HepG2 (cell line): ENCODE measurements at regions not wholly inside any gene's neighbourhood (a gene's known extent, or its start where the extent isn't known, plus 50 kb on each side); places are given as distances from the start of the nearest gene placed in this dataset.

ENCODE experiments used
- ADNP ChIP-seq: sonication (generic); formaldehyde crosslinking; IDR thresholded peaks from 2 replicates; pipeline ENCODE4 v1.4.0; 2020; ENCODE audit warnings: missing genetic modification reagents
- AKAP8 ChIP-seq: sonication (generic); formaldehyde crosslinking; IDR thresholded peaks from 2 replicates; pipeline ENCODE4 v1.5.1; 2020; ENCODE audit warnings: mild to moderate bottlenecking, missing genetic modification reagents
- ELF4 ChIP-seq: sonication (generic); formaldehyde crosslinking; IDR thresholded peaks from 2 replicates; pipeline ENCODE4 v1.5.0; 2020; ENCODE audit warnings: missing genetic modification reagents, mild to moderate bottlenecking, moderate library complexity, borderline replicate concordance
- KLF13 ChIP-seq: sonication (generic); formaldehyde crosslinking; IDR thresholded peaks from 2 replicates; pipeline ENCODE4 v1.4.0; 2020; ENCODE audit warnings: mild to moderate bottlenecking, missing genetic modification reagents
- MEF2D ChIP-seq: sonication (generic); formaldehyde crosslinking; IDR thresholded peaks from 2 replicates; pipeline ENCODE4 v1.5.1; 2020; ENCODE audit warnings: mild to moderate bottlenecking, missing genetic modification reagents
- PAWR ChIP-seq: sonication (generic); formaldehyde crosslinking; IDR thresholded peaks from 2 replicates; pipeline ENCODE4 v1.4.0; 2020; ENCODE audit warnings: missing genetic modification reagents, mild to moderate bottlenecking, borderline replicate concordance
- SIN3B ChIP-seq: fragments of 150-350 bp; IDR thresholded peaks from 2 replicates; pipeline ENCODE4 v1.6.1; 2014; ENCODE audit warnings: low read length
- SNRNP70 ChIP-seq: fragments of 200-400 bp; formaldehyde crosslinking; IDR thresholded peaks from 2 replicates; pipeline ENCODE4 v1.6.1; 2017; ENCODE audit warnings: mild to moderate bottlenecking, low read depth, low read length, moderate library complexity
- TOE1 ChIP-seq: sonication (generic); formaldehyde crosslinking; IDR thresholded peaks from 2 replicates; pipeline ENCODE4 v1.4.0; 2020; ENCODE audit warnings: mild to moderate bottlenecking, missing genetic modification reagents
- ZIK1 ChIP-seq: sonication (generic); formaldehyde crosslinking; IDR thresholded peaks from 2 replicates; pipeline ENCODE4 v1.5.0; 2020; ENCODE audit warnings: mild to moderate bottlenecking, low read depth, missing genetic modification reagents, borderline replicate concordance
- ZMYM3 ChIP-seq: sonication (generic); formaldehyde crosslinking; IDR thresholded peaks from 2 replicates; pipeline ENCODE4 v1.5.1; 2020; ENCODE audit warnings: mild to moderate bottlenecking, missing genetic modification reagents
- ZMYM4 ChIP-seq: sonication (generic); formaldehyde crosslinking; IDR thresholded peaks from 2 replicates; pipeline ENCODE4 v1.8.1; 2023; ENCODE audit warnings: mild to moderate bottlenecking, missing genetic modification reagents
- ZNF24 ChIP-seq: fragments of 450-650 bp; IDR thresholded peaks from 2 replicates; pipeline ENCODE4 v1.6.1; 2017; ENCODE audit warnings: antibody characterized with exemption, mild to moderate bottlenecking
- ZNF251 ChIP-seq: sonication (generic); formaldehyde crosslinking; IDR thresholded peaks from 2 replicates; pipeline ENCODE4 v1.9.0; 2021; ENCODE audit warnings: mild to moderate bottlenecking, missing genetic modification reagents
- ZNF34 ChIP-seq: sonication (generic); formaldehyde crosslinking; IDR thresholded peaks from 2 replicates; pipeline ENCODE4 v1.4.0; 2020; ENCODE audit warnings: mild to moderate bottlenecking, missing genetic modification reagents, borderline replicate concordance
- ZNF883 ChIP-seq: sonication (generic); formaldehyde crosslinking; IDR thresholded peaks from 2 replicates; pipeline ENCODE4 v1.5.1; 2020; ENCODE audit warnings: mild to moderate bottlenecking, missing genetic modification reagents; ENCODE audit errors: not compliant biosample characterization
- TF ChIP-seq, protein P1 (sequence below): IDR thresholded peaks from 2 replicates; pipeline ENCODE4 v1.6.1; 2016; ENCODE audit warnings: low read depth, control low read depth
- TF ChIP-seq, protein P2 (sequence below): sonication (generic); formaldehyde crosslinking; IDR thresholded peaks from 2 replicates; pipeline ENCODE4 v1.4.0; 2020; ENCODE audit warnings: mild to moderate bottlenecking, missing genetic modification reagents, borderline replicate concordance
- TF ChIP-seq, protein P3 (sequence below): sonication (generic); formaldehyde crosslinking; IDR thresholded peaks from 2 replicates; pipeline ENCODE4 v1.4.0; 2020; ENCODE audit warnings: mild to moderate bottlenecking, missing genetic modification reagents
- TF ChIP-seq, protein P4 (sequence below): sonication (generic); formaldehyde crosslinking; IDR thresholded peaks from 2 replicates; pipeline ENCODE4 v1.5.0; 2020; ENCODE audit warnings: mild to moderate bottlenecking, missing genetic modification reagents

DNA sequence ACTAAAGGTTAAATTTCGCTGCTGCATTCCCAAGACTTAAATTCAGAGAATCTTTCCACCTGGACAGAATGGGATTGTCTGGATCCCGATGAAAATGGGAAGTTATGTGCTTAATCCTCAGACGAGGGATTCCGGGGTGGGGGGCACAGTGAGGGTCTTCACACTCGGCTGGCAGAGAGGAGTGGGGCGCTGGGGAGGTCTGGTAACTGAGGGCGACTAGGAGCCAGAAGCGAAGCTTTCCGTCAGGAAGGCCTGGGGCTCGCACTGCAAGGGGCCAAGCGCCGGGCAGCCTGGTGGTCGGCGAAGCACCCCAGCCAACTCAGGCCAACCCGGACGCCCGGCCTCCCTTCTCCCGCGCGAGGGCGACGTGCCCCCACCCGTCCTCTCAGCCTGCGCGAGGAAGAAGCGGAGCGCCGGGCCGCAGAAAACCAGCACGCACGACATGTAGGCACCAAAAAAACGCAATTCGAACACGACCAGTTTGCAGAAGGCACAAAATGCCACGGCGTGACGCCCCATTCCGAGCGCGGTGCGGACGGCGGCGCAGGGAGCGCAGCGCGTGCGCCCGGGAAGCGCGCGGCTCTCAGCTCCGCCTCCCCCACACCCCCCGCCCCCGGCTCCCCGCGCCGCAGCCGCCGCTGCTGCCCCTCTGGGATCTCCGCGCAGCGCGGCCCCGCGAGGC lies 188.1 kb downstream of the ZEB2 start (continued):
- TF ChIP-seq PAWR (no peak), ZNF24 (no peak), ZMYM4 (CRISPR knock-in tag) (no peak), KLF13 (CRISPR knock-in tag) (peak; percentile 66; the same call in 1 of the 2 replicates), TOE1 (CRISPR knock-in tag) (no peak), SIN3B (no peak), ZIK1 (CRISPR knock-in tag) (no peak), ADNP (no peak), ZNF34 (CRISPR knock-in tag) (no peak), MEF2D (0 out of 2 replicates have a peak, but pooled peaks have one; percentile 30), SNRNP70 (no peak), ZMYM3 (CRISPR knock-in tag) (peak; percentile 79), ZNF251 (CRISPR knock-in tag) (0 out of 2 replicates have a peak, but pooled peaks have one; percentile 58), ELF4 (CRISPR knock-in tag) (no peak), ZNF883 (CRISPR knock-in tag) (peak; percentile 62), AKAP8 (CRISPR knock-in tag) (no peak)
- TF ChIP-seq, protein P1, sequence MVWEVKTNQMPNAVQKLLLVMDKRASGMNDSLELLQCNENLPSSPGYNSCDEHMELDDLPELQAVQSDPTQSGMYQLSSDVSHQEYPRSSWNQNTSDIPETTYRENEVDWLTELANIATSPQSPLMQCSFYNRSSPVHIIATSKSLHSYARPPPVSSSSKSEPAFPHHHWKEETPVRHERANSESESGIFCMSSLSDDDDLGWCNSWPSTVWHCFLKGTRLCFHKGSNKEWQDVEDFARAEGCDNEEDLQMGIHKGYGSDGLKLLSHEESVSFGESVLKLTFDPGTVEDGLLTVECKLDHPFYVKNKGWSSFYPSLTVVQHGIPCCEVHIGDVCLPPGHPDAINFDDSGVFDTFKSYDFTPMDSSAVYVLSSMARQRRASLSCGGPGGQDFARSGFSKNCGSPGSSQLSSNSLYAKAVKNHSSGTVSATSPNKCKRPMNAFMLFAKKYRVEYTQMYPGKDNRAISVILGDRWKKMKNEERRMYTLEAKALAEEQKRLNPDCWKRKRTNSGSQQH = peak; percentile 74
- TF ChIP-seq, protein P2, sequence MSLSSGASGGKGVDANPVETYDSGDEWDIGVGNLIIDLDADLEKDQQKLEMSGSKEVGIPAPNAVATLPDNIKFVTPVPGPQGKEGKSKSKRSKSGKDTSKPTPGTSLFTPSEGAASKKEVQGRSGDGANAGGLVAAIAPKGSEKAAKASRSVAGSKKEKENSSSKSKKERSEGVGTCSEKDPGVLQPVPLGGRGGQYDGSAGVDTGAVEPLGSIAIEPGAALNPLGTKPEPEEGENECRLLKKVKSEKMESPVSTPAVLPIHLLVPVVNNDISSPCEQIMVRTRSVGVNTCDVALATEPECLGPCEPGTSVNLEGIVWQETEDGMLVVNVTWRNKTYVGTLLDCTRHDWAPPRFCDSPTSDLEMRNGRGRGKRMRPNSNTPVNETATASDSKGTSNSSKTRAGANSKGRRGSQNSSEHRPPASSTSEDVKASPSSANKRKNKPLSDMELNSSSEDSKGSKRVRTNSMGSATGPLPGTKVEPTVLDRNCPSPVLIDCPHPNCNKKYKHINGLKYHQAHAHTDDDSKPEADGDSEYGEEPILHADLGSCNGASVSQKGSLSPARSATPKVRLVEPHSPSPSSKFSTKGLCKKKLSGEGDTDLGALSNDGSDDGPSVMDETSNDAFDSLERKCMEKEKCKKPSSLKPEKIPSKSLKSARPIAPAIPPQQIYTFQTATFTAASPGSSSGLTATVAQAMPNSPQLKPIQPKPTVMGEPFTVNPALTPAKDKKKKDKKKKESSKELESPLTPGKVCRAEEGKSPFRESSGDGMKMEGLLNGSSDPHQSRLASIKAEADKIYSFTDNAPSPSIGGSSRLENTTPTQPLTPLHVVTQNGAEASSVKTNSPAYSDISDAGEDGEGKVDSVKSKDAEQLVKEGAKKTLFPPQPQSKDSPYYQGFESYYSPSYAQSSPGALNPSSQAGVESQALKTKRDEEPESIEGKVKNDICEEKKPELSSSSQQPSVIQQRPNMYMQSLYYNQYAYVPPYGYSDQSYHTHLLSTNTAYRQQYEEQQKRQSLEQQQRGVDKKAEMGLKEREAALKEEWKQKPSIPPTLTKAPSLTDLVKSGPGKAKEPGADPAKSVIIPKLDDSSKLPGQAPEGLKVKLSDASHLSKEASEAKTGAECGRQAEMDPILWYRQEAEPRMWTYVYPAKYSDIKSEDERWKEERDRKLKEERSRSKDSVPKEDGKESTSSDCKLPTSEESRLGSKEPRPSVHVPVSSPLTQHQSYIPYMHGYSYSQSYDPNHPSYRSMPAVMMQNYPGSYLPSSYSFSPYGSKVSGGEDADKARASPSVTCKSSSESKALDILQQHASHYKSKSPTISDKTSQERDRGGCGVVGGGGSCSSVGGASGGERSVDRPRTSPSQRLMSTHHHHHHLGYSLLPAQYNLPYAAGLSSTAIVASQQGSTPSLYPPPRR (CRISPR knock-in tag) = no peak
- TF ChIP-seq, protein P3, sequence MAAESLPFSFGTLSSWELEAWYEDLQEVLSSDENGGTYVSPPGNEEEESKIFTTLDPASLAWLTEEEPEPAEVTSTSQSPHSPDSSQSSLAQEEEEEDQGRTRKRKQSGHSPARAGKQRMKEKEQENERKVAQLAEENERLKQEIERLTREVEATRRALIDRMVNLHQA (CRISPR knock-in tag) = no peak
- TF ChIP-seq, protein P4, sequence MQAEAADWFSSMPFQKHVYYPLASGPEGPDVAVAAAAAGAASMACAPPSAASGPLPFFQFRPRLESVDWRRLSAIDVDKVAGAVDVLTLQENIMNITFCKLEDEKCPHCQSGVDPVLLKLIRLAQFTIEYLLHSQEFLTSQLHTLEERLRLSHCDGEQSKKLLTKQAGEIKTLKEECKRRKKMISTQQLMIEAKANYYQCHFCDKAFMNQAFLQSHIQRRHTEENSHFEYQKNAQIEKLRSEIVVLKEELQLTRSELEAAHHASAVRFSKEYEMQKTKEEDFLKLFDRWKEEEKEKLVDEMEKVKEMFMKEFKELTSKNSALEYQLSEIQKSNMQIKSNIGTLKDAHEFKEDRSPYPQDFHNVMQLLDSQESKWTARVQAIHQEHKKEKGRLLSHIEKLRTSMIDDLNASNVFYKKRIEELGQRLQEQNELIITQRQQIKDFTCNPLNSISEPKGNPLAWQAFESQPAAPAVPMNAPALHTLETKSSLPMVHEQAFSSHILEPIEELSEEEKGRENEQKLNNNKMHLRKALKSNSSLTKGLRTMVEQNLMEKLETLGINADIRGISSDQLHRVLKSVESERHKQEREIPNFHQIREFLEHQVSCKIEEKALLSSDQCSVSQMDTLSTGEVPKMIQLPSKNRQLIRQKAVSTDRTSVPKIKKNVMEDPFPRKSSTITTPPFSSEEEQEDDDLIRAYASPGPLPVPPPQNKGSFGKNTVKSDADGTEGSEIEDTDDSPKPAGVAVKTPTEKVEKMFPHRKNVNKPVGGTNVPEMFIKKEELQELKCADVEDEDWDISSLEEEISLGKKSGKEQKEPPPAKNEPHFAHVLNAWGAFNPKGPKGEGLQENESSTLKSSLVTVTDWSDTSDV (CRISPR knock-in tag) = no peak
